NT2/D1 (cell line): ENCODE measurements at regions not wholly inside any gene's neighbourhood (a gene's known extent, or its start where the extent isn't known, plus 50 kb on each side); places are given as distances from the start of the nearest gene placed in this dataset.

Source experiments
- DNase-seq: peaks from one replicate; pipeline ENCODE4 v3.0.0-alpha.2; 2011; ENCODE audit warnings: low read depth, low spot score
- H3K27me3 ChIP-seq: 2 replicates; pipeline ENCODE4 v1.6.0; 2011; ENCODE audit warnings: mild to moderate bottlenecking; ENCODE audit not compliant: insufficient read length, insufficient read depth
- H3K36me3 ChIP-seq: 2 replicates; pipeline ENCODE4 v1.6.1; 2011; ENCODE audit warnings: mild to moderate bottlenecking, low read length, mixed read lengths; ENCODE audit not compliant: insufficient read depth, insufficient read length
- H3K4me1 ChIP-seq: 2 replicates; pipeline ENCODE4 v1.5.1; 2011; ENCODE audit not compliant: insufficient read depth, insufficient read length
- H3K4me3 ChIP-seq: 2 replicates; pipeline ENCODE4 v1.5.1; 2011; ENCODE audit warnings: low read depth; ENCODE audit not compliant: insufficient read length
- H3K9ac ChIP-seq: 2 replicates; pipeline ENCODE4 v1.6.0; 2011; ENCODE audit warnings: low read depth; ENCODE audit not compliant: insufficient read length
- H3K9me3 ChIP-seq: 2 replicates; pipeline ENCODE4 v1.5.1; 2011; ENCODE audit warnings: mild to moderate bottlenecking, low read length; ENCODE audit not compliant: insufficient read depth
- SUZ12 ChIP-seq: IDR thresholded peaks from 2 replicates; pipeline ENCODE4 v1.6.1; 2011; ENCODE audit not compliant: insufficient read length, insufficient read depth; ENCODE audit errors: extremely low read depth
- YY1 ChIP-seq: IDR thresholded peaks from 2 replicates; pipeline ENCODE4 v1.6.1; 2011; ENCODE audit not compliant: insufficient read length, insufficient read depth
- ZNF274 ChIP-seq: IDR thresholded peaks from 2 replicates; pipeline ENCODE4 v1.6.1; 2011; ENCODE audit warnings: mild to moderate bottlenecking, low read depth, low read length

DNA sequence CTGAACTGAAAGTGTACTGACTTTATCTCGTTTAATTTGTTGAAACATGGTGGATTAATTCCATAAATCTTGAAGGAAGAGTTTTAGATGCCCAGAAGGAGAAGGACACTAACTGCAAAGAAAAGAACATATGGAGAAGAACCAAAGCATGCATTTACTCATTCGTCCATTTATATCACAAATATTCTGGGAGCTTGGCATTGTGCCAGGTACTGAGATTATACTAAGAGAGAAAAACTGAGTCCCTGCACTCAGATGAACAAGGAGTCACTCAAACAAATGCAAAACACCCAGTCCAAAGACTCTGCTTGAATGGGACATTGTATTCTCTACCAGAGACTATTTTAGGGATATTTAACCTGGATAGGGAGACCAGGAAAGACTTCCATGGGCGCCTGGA, 588.0 kb upstream of the MGMT start:
- no peak for DNase-seq
- no peaks in the 10 kb centered on the region for H3K27me3 ChIP-seq
- H3K4me1 ChIP-seq: no peaks in the 10 kb centered on the region
- H3K4me3 ChIP-seq: no peak overlapping the region
- H3K9ac ChIP-seq: no peak overlapping the region
- no peak for TF ChIP-seq ZNF274
- no peak for TF ChIP-seq YY1
- TF ChIP-seq SUZ12: no peak
- no peaks in the 10 kb centered on the region for H3K9me3 ChIP-seq
- no peaks in the 10 kb centered on the region for H3K36me3 ChIP-seq

DNA sequence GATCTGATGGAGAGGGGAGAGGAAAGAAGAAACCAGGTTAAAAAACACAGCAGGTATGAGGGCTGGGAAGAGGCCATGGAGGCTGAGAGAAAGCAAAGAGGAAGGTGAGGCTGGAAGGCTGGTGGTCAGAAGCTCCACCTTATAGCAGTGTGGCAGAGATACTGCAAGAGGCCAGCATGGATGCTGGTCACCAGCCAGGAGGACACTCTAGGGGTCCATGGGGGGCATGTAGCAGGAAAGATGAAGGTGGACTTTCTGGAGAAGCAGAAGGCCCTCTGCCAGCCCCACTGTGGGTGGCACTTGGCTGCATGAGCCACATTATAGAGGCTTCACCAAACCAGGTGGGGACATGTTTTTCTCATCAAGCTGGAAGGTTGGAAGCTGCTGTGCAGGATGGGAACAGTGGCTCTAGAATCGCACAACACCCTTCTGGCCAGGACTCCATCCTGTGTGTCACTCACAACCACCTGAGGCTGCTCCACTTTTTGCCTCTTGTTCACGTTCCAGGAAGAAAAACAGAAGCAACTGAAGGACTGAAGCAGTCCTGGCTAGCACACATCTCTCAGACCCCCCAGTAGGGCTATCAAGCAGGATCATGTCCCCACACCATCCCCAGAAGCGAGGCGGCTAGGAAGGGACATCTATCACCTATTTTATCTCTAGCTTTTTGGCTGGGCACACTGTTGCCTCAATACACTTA, 587.5 kb upstream of the MGMT start:
- no peak for DNase-seq
- Histone ChIP-seq H3K9me3 (no peaks in the 10 kb centered on the region), H3K27me3 (no peaks in the 10 kb centered on the region), H3K4me1 (no peaks in the 10 kb centered on the region), H3K4me3 (no peak overlapping the region), H3K36me3 (no peaks in the 10 kb centered on the region), H3K9ac (no peak overlapping the region)
- no peak for TF ChIP-seq SUZ12

DNA sequence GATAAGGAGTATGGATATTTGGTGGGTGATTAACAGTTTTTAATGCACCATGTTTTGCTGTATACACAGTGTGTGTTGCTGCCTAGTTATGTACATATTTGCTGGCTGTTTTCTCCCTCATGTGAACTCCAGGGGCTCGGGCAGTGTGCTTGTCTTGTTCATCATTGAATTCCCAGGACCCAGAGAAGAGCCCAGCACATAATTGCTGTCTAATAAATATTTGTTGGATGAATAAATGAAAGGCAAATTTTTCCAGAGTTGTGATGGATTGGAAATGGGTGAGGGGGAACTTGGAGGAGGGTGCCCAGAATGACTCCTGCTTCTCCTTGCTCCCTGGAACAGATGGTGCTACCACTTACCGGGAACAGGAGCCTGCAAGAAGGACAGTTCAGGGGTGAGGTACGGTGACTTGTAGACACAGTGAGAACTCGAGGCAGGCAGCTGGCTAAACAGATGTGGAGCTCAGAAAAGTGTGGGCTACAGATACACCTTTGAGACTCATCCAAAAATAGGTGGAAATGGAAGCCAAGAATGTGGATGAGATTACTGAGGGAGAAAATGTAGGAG, 586.8 kb upstream of the MGMT start:
- DNase-seq: no peak
- TF ChIP-seq YY1 (no peak), ZNF274 (no peak), SUZ12 (no peak)

DNA sequence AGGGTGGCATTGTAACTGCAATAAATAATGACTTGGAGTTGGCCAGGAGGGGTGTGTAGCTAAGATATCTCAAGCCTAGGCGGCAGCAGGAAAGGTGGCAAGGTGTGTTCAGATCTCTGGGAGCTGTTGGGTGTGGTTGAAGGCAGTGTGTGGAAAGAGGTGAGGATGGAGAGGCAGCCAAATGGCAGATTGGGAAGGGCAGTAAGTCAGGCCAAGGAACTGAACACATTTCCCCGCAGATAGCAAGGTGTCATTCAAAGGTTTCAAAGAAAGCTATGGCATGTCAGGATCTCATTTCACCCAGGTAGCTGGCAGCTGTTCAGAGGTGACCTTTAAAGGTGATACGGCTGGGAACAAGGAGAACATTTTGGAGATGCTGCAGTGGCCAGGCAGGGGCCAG, 586.0 kb upstream of the MGMT start:
- TF ChIP-seq SUZ12: no peak
- TF ChIP-seq ZNF274: no peak
- TF ChIP-seq YY1: no peak
- Histone ChIP-seq H3K9me3 (no peaks in the 10 kb centered on the region), H3K36me3 (no peaks in the 10 kb centered on the region)

More for the DNA sequence above, 586.8 kb upstream of the MGMT start:
- Histone ChIP-seq H3K36me3 (no peaks in the 10 kb centered on the region), H3K9me3 (no peaks in the 10 kb centered on the region), H3K4me3 (no peak overlapping the region), H3K27me3 (no peaks in the 10 kb centered on the region), H3K4me1 (no peaks in the 10 kb centered on the region), H3K9ac (no peak overlapping the region)

DNA sequence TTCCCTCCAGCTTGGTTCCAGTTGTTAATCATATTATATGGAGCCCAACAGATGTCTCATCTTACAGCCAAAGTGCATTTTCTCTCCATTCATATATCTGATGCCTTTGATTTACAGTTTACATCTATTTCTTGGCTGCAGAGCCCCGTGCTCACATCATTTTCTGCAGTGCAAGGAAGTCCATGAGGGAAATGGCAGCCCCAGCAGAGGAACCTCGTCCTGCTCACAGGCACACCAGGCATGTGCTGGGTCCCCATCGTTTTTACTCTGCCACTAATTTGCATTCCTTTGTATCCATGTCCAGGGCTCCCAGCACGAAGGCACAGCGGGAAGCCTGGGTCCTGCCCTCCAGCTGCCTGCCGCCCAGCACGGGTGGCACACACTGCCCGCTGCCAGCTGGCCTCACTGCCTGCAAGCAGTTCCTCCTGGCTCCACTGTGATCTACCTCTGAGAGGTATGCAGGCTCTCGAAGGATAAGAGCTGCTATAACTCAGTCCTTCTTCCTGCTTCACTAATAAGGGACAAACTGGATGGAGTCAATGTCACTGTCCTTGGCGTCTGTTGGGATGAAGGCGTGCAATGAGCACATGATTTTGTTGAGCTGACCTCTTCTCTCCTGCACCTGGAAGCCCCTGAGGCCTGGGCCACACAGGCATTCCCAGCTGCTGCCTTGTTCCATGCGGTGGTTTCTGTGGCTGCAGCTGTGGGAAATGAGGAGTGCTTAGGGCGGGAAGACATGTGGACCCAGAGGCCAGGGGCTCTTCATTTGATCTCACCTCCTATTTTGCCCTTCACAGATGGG, 583.6 kb upstream of the MGMT start:
- Histone ChIP-seq H3K27me3 (no peaks in the 10 kb centered on the region), H3K4me1 (no peaks in the 10 kb centered on the region), H3K9me3 (no peaks in the 10 kb centered on the region), H3K4me3 (no peak overlapping the region), H3K9ac (no peak overlapping the region), H3K36me3 (no peaks in the 10 kb centered on the region)
- TF ChIP-seq ZNF274 (no peak), YY1 (no peak), SUZ12 (no peak)
- DNase-seq: no peak

More for the DNA sequence above, 586.0 kb upstream of the MGMT start:
- H3K27me3 ChIP-seq: no peaks in the 10 kb centered on the region
- DNase-seq: no peak
- no peak overlapping the region for H3K4me3 ChIP-seq
- no peaks in the 10 kb centered on the region for H3K4me1 ChIP-seq
- no peak overlapping the region for H3K9ac ChIP-seq

DNA sequence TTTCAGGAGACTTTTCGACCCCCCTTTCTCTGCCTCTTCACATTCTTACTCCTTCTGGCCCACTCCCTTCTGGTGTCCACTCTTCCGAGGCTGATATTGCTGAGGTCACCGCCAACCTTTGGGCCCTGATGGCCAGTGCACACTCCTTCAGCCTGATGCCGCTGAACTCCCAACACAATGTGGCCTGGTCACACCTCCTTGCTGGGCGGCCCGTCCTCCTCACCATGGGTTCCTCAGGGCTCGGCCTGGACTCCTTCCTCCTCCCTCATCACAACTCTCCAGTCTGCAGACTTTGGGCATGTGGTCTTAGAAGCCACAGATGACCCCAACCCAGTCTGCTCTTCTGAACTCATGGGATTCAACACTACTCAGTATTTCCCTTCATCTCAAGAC, 583.0 kb upstream of the MGMT start:
- no peak overlapping the region for H3K4me3 ChIP-seq
- no peaks in the 10 kb centered on the region for H3K27me3 ChIP-seq
- DNase-seq: no peak
- TF ChIP-seq ZNF274 (no peak), SUZ12 (no peak), YY1 (no peak)
- no peaks in the 10 kb centered on the region for H3K9me3 ChIP-seq
- H3K36me3 ChIP-seq: no peaks in the 10 kb centered on the region
- no peak overlapping the region for H3K9ac ChIP-seq
- H3K4me1 ChIP-seq: no peaks in the 10 kb centered on the region

DNA sequence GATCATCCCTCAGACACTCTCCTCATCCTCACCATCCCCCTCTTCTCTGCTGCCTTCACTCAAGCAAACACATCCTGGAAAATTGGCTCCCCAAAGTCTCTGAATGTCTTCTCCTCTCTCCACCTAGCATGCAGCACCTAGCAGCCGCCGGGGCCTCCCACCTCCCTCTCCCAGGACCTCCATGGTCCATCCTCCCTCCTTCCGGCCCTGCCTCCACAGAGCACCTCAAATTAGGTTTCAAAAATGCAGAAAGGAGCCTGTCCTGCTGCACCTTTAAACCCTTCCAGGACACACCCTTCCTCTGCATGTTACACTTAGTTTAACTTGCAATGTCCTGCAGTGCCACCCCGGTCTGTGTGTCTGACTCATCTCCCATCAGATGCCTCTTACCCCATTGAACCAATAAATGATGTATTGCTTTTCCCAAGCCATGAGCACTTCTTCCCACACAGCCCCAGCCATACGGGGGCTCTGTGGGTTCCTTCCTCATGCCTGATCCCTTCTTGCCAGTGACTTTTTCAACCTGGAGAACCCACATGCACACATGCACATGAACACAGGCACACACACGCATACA, 582.5 kb upstream of the MGMT start:
- no peak for DNase-seq
- H3K4me1 ChIP-seq: no peaks in the 10 kb centered on the region
- no peaks in the 10 kb centered on the region for H3K27me3 ChIP-seq
- H3K9ac ChIP-seq: no peak overlapping the region
- H3K36me3 ChIP-seq: no peaks in the 10 kb centered on the region
- no peak overlapping the region for H3K4me3 ChIP-seq
- TF ChIP-seq SUZ12 (no peak), ZNF274 (no peak), YY1 (no peak)
- no peaks in the 10 kb centered on the region for H3K9me3 ChIP-seq
